ENCODE measurements at regions not wholly inside any gene's neighbourhood (a gene's known extent, or its start where the extent isn't known, plus 50 kb on each side); places are given as distances from the start of the nearest gene placed in this dataset.
"Not testable (repeated sequence)": the region's sequence is repeated elsewhere in the genome, so short reads cannot be mapped to it uniquely, and the experiment has no call there.

DNA sequence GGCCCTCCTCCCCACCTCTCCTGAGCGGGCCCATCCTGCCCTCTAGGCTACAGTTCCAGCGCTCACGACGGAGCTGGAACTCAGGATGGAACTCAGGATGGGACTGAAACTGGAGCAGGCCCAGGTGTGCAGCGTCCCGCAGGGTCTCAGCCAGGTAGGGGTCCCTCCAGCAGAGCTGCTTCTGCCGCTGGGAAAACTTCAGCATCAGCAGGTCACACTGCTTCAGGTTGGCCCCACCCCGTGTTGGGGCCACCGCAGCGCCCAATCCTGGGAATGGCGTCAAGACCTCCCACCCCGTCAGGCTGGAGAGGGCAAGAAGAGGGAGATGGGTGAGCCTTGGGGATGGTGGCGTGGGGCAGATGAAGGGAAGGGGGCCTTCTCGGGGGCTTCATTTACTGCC is 62.6 kb upstream of the TMEM97 start:
- no peaks in the 10 kb centered on the region for H3K27me3 ChIP-seq (ENCODE audit: control insufficient read depth, insufficient read depth, low read length)
- H3K36me3 ChIP-seq (ENCODE audit: control insufficient read depth, insufficient read depth, low read length), result no peaks in the 10 kb centered on the region
- FAIRE-seq, result no peak

GRCh38 chr17:28256881-28257280 is 62.1 kb upstream of the TMEM97 start:
- H3K27me3 ChIP-seq (ENCODE audit: control insufficient read depth, insufficient read depth, low read length), result no peaks in the 10 kb centered on the region
- no peak overlapping the region for H3K4me3 ChIP-seq (ENCODE audit: low read depth, low read length)
- no peaks in the 10 kb centered on the region for H3K36me3 ChIP-seq (ENCODE audit: control insufficient read depth, insufficient read depth, low read length)
- DNase-seq (ENCODE audit: low read depth) (no peak), FAIRE-seq (peak; percentile 43)
- no peak for TF ChIP-seq CTCF (IDR thresholded peaks at IDR 0.05; ENCODE audit: insufficient read depth, low read length, severe bottlenecking)

More for the DNA sequence above, 62.6 kb upstream of the TMEM97 start:
- no peak for DNase-seq (ENCODE audit: low read depth)
- H3K4me3 ChIP-seq (ENCODE audit: low read depth, low read length), result no peak overlapping the region
- TF ChIP-seq CTCF (IDR thresholded peaks at IDR 0.05; ENCODE audit: insufficient read depth, low read length, severe bottlenecking), result no peak

GRCh38 chr17:28258347-28258887 is 60.6 kb upstream of the TMEM97 start:
- no peak for FAIRE-seq
- Histone ChIP-seq H3K4me3 (ENCODE audit: low read depth, low read length) (no peak overlapping the region), H3K27me3 (ENCODE audit: control insufficient read depth, insufficient read depth, low read length) (no peaks in the 10 kb centered on the region), H3K36me3 (ENCODE audit: control insufficient read depth, insufficient read depth, low read length) (no peaks in the 10 kb centered on the region)
- no peak for TF ChIP-seq CTCF (IDR thresholded peaks at IDR 0.05; ENCODE audit: insufficient read depth, low read length, severe bottlenecking)
- DNase-seq (ENCODE audit: low read depth), result no peak

DNA sequence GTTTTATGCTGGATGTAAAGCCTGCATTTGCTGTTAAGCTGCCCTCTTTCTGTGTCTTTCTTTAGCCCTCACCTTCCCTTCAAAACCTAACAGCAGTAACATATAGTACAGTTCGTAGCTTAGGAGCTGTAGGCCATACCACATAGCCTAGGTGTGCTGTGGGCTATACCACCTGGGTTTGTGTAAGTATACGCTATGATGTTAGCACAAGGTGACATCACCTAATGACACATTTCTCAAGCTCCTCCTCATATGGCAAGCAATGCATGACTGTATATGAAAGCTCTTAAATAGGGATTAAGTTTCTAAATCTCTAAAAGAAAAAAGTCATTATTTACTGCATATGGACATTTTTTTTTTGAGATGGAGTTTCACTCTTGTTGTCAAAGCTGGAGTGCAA is 57.8 kb upstream of the TMEM97 start:
- TF ChIP-seq CTCF (IDR thresholded peaks at IDR 0.05; ENCODE audit: insufficient read depth, low read length, severe bottlenecking), result no peak
- H3K27me3 ChIP-seq (ENCODE audit: control insufficient read depth, insufficient read depth, low read length), result no peaks in the 10 kb centered on the region
- no peaks in the 10 kb centered on the region for H3K36me3 ChIP-seq (ENCODE audit: control insufficient read depth, insufficient read depth, low read length)
- FAIRE-seq (no peak), DNase-seq (ENCODE audit: low read depth) (peak; percentile 63)
- no peak overlapping the region for H3K4me3 ChIP-seq (ENCODE audit: low read depth, low read length)

- not testable (repeated sequence) for FAIRE-seq; H3K4me3 ChIP-seq (ENCODE audit: low read depth, low read length); DNase-seq (ENCODE audit: low read depth); H3K36me3 ChIP-seq (ENCODE audit: control insufficient read depth, insufficient read depth, low read length); H3K27me3 ChIP-seq (ENCODE audit: control insufficient read depth, insufficient read depth, low read length)
Measured at GRCh38 chr17:28262123-28262745, 56.8 kb upstream of the TMEM97 start.

GRCh38 chr17:28264902-28265548 is 54.0 kb upstream of the TMEM97 start:
- not testable (repeated sequence) for H3K4me3 ChIP-seq (ENCODE audit: low read depth, low read length); H3K36me3 ChIP-seq (ENCODE audit: control insufficient read depth, insufficient read depth, low read length); H3K27me3 ChIP-seq (ENCODE audit: control insufficient read depth, insufficient read depth, low read length); DNase-seq (ENCODE audit: low read depth); FAIRE-seq

DNA sequence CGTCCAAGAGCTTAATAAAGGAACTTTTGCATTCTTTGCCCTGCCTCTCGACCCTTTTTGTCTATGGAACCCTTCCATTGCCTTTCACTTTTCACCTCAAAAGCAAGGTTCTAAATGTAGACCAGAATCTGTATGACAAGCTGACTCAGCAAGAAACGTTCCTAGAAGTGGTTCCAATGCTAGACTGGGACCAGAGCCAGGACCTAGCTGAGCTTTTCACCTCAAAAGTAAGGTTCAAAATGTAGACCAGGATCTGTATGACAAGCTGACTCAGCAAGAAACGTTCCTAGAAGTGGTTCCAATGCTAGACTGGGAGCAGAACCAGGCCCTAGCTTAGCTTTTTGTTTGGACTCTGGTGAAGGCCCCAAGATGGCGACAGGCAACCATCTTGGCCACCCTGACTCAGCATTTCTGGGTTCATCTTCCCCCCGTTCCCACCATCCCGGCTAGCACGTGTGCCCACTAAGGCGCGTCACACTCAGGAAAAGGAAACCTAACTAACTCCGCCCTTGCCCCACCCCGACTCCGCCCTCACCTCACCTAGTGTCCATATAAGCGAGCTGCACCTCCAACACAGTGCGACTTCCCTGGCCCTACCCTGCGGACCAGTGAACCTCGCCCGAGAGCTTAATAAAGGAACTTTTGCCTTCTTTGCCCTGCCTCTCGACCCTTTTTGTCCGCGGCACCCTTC is 53.0 kb upstream of the TMEM97 start:
- not testable (repeated sequence) for H3K4me3 ChIP-seq (ENCODE audit: low read depth, low read length); FAIRE-seq; H3K27me3 ChIP-seq (ENCODE audit: control insufficient read depth, insufficient read depth, low read length); DNase-seq (ENCODE audit: low read depth); H3K36me3 ChIP-seq (ENCODE audit: control insufficient read depth, insufficient read depth, low read length)

- not testable (repeated sequence) for H3K4me3 ChIP-seq (ENCODE audit: low read depth, low read length); DNase-seq (ENCODE audit: low read depth); H3K36me3 ChIP-seq (ENCODE audit: control insufficient read depth, insufficient read depth, low read length); H3K27me3 ChIP-seq (ENCODE audit: control insufficient read depth, insufficient read depth, low read length); FAIRE-seq
Measured at GRCh38 chr17:28266547-28266920, 52.5 kb upstream of the TMEM97 start.

DNA sequence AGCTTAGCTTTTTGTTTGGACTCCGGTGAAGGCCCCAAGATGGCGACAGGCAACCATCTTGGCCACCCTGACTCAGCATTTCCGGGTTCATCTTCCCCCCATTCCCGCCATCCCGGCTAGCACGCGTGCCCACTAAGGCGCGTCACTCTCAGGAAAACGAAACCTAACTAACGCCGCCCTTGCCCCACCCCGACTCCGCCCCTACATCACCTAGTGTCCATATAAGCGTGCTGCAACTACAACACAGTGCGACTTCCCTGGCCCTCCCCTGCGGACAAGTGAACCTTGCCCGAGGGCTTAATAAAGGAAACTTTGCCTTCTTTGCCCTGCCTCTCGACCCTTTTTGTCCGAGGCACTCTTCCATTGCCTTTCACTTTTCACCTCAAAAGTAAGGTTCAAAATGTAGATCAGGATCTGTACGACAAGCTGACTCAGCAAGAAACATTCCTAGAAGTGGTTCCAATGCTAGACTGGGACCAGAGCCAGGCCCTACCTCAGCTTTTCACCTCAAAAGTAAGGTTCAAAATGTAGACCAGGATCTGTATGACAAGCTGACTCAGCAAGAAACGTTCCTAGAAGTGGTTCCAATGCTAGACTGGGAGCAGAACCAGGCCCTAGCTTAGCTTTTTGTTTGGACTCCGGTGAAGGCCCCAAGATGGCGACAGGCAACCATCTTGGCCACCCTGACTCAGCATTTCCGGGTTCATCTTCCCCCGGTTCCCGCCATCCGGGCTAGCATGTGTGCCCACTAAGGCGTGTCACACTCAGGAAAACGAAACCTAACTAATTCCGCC is 51.9 kb upstream of the TMEM97 start:
- not testable (repeated sequence) for DNase-seq (ENCODE audit: low read depth)

More for the DNA sequence above, 51.9 kb upstream of the TMEM97 start:
- not testable (repeated sequence) for H3K36me3 ChIP-seq (ENCODE audit: control insufficient read depth, insufficient read depth, low read length); FAIRE-seq; H3K4me3 ChIP-seq (ENCODE audit: low read depth, low read length)
- H3K27me3 ChIP-seq (ENCODE audit: control insufficient read depth, insufficient read depth, low read length), result peaks cover 11% of the 10 kb centered on the region

Data from bronchial epithelial cell (primary cell).